Adrenal gland (tissue), 5 donors: ENCODE measurements at regions not wholly inside any gene's neighbourhood (a gene's known extent, or its start where the extent isn't known, plus 50 kb on each side); places are given as distances from the start of the nearest gene placed in this dataset.

Experiments
- CTCF ChIP-seq, 6 experiments: fragments of 450-650 bp in 4 of 6; fragments of 200-600 bp in 2 of 6; sonication (generic) in 1 of 6; IDR thresholded peaks; 1 replicate in 5 of 6; 2 replicates in 1 of 6; pipeline versions ENCODE4 v1.5.1 to v1.8.0; 2016 to 2021; ENCODE audit warnings: antibody characterized with exemption in 6 of 6, mild to moderate bottlenecking in 2 of 6, moderate library complexity in 1 of 6
- POLR2A ChIP-seq, 2 donors: fragments of 450-650 bp; IDR thresholded peaks; one replicate each; pipeline ENCODE4 v1.6.1; 2017; ENCODE audit warnings: antibody characterized with exemption in 2 of 2, mild to moderate bottlenecking in 2 of 2, moderate library complexity in 1 of 2
- donor health status: DM: no; HTN: no; CAD: no.

GRCh38 chr10:6692103-6692502 lies 112.0 kb upstream of the PRKCQ start:
- TF ChIP-seq CTCF (IDR thresholded peaks at IDR 0.05) (no peak), POLR2A (IDR thresholded peaks at IDR 0.05) (no peak)
